Renal cortex interstitium (tissue), 11 donors: ENCODE measurements at regions not wholly inside any gene's neighbourhood (a gene's known extent, or its start where the extent isn't known, plus 50 kb on each side); places are given as distances from the start of the nearest gene placed in this dataset.
A peak's percentile ranks its signal among the peaks of the same experiment; 100 is the strongest.

ENCODE experiments used
- DNase-seq, 11 donors: peaks; one replicate each; pipeline ENCODE4 v3.0.0-alpha.2; 2013; ENCODE audit warnings: low read depth in 9 of 11, low spot score in 4 of 11; ENCODE audit errors: extremely low read depth in 1 of 11

DNA sequence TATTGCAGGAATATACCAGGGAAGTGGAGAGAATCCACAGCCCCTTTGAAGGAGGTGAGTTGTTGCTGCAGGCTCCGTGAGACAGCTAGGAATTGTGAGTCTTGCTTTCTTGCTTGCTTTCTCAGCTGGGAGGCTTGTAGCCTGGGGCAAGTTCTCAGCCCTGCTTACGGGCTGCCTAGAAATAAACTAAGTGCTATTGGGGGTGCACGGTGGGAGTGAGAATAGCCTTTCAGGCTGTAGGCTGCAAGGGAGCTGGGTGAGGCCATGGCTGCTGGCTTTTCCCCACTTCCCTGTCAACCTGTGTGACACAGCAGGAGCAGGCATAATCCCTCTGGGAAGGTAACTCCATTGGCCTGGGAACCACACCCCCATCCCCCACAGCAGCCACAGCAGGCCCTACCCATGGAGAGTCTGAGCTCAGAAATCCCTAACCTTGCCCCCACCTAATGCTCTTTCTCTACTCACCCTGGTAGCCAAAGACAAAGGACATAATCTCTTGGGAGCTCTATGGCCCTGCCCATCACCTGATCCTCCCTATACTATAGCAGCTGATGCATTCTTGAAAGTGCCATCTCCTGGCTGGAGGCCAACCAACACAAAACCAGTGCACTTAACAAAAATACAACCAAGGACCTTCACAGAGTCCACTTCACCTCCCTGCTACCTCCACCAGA, 113.0 kb downstream of the MMRN1 start:
- DNase-seq: no peak

DNA sequence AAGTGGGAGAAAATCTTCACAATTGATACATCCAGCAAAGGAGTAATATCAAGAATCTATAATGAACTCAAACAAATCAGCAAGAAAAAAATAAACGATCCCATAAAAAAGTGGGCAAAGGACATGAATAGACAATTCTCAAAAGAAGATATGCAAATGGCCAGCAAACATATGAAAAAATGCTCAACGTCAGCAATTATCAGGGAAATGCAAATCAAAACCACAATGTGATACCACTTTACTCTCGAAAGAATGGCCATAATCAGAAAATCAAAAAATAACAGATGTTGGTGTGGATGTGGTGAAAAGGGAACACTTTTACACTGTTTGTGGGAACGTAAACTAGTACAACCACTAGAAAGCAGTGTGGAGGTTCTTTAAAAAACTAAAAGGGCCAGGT, 114.3 kb upstream of the CCSER1 start:
- DNase-seq: no peak

GRCh38 chr4:90024519-90024918, 102.7 kb upstream of the CCSER1 start:
- no peak for DNase-seq

- no peak for DNase-seq
Measured at GRCh38 chr4:90025248-90025647, 101.9 kb upstream of the CCSER1 start.

GRCh38 chr4:90027565-90027964, 99.6 kb upstream of the CCSER1 start:
- no peak for DNase-seq

DNA sequence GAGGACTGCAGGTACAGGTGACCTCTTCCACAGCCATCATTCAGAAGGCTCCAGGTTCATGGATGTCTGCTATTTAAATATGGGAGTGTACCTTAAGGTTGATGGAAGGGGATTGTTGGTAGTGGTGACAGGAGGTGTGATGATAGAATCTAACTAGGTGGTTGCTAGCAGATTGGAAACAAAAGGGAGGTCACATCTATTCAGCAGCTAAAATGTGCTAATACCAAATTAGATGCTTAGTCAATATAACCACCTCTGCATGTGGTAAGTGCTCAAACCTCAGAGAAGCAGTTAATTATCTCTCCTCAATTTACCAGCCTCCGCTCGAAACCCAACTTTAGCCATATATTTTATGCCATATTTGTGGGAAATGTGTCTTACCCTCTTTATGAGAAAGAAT, 98.7 kb upstream of the CCSER1 start:
- DNase-seq: no peak

GRCh38 chr4:90030202-90030601, 97.0 kb upstream of the CCSER1 start:
- DNase-seq: no peak

GRCh38 chr4:90030953-90031352, 96.2 kb upstream of the CCSER1 start:
- peak in 1 of 11 donors; percentile 8 for DNase-seq

DNA sequence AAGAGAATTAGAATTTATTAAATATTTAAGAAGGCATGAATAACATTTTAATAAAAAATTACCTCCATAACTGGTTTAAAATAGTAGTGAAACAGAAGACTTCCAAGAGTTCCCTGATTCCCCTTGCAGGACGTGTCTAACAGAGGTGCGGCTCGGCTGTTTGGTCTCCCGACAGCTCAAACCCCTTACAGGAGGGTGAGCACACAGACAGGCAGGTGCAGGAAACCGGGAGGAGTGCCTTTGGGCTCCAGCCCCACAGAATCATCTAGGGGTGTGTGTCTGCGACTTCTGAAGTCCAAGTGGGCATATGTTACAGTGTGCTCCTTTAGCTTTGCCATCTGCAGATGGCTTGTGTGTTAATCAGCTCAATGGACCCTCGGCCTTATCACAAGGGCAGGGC, 88.1 kb upstream of the CCSER1 start:
- DNase-seq: no peak

DNA sequence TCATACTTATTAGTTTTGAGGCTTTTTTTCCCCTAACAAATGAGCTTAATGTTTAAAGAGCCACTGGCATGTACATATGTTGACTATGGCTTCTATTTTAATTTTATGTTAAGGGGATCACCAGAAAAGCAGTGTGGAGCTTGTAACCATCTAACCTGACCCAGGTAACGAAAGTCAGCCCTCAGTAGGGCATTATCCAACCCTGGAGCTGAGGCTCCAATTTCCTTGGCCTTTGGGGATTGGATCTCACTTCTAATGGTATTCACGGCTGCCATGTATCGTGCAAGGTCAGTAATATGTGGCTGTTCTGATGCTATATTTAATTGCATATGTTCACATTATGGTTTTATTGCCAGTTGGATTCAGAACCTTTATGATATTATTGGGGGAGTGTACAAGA, 75.2 kb upstream of the CCSER1 start:
- no peak for DNase-seq

- no peak for DNase-seq
Measured at GRCh38 chr4:90057091-90057490, 70.1 kb upstream of the CCSER1 start.

- no peak for DNase-seq
Measured at GRCh38 chr4:90060039-90060438, 67.2 kb upstream of the CCSER1 start.

- no peak for DNase-seq
Measured at GRCh38 chr4:90061881-90062280, 65.3 kb upstream of the CCSER1 start.

GRCh38 chr4:90064196-90064595, 63.0 kb upstream of the CCSER1 start:
- no peak for DNase-seq

- no peak for DNase-seq
Measured at GRCh38 chr4:90069151-90069550, 58.0 kb upstream of the CCSER1 start.

GRCh38 chr4:90071289-90072235, 55.6 kb upstream of the CCSER1 start:
- DNase-seq: no peak

GRCh38 chr4:90074322-90074886, 52.8 kb upstream of the CCSER1 start:
- DNase-seq: peak in 2 of 11 donors; percentile 14 to 18
